Hematopoietic multipotent progenitor cell treated with erythropoietin and hydrocortisone succinate and interleukin-3 and kit ligand, for 4 days (in vitro differentiated cells): ENCODE measurements at regions not wholly inside any gene's neighbourhood (a gene's known extent, or its start where the extent isn't known, plus 50 kb on each side); places are given as distances from the start of the nearest gene placed in this dataset.
A peak's percentile ranks its signal among the peaks of the same experiment; 100 is the strongest.

Experiments
- DNase-seq: peaks from one replicate; pipeline ENCODE4 v3.0.0-alpha.2; 2015

- DNase-seq: no peak
Measured at GRCh38 chr6:41429506-41430504, 94.4 kb downstream of the NCR2 start.

DNA sequence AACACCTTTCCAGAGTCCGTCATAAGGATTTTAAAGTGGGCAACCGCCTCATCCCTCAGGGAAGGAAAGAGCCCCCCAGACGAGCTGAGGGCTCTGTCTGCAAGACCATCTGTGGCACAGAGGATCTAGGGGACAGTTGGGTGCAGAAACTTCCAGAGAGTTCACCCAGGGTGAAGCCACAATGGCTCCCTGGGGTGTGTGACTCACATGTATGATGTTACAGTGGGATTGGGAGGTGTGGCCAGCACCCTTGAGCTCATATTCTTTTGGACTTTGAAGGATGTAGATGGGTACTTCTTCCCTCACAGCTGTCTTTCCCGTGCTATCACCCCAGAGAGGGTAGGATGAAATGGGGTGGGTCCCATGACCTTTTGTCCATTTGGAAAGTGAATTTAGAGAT is 95.5 kb downstream of the NCR2 start:
- no peak for DNase-seq

- no peak for DNase-seq
Measured at GRCh38 chr6:41432280-41432679, 96.9 kb downstream of the NCR2 start.

DNA sequence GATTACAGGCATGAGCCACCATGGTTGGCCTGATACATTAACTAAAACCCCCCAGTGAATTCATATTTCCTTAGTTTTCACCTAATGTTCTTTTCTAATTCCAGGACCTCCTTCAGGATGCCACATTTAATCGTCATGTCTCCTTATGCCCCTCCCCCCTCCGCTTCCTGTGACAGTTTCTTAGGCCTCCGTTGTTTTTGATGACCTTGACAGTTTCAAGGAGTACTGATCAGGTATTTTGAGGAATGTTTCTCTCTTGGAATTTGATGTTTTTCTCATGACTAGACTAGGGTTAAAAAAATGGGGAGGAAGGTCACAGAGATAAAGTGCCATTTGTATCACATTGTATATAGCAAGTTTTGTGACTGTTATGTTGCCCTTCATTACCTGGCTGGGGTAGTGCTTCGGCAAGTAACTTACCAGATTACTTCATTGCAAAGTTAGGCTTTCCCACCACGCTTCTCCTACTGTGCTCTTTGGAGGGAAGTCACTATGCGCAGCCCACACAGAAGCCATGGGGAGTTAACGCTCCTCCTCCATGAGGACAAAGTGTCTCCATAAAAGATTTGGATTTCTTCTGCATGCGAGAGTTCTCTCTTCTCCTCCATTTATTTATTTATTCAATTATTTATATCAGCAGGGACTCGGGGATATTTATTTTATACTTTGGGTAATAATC is 99.5 kb downstream of the NCR2 start:
- no peak for DNase-seq

GRCh38 chr6:41437604-41438003 is 102.2 kb downstream of the NCR2 start:
- no peak for DNase-seq

GRCh38 chr6:41438746-41439145 is 103.3 kb downstream of the NCR2 start:
- DNase-seq: no peak

- peak; percentile 72 for DNase-seq
Measured at GRCh38 chr6:41439524-41440418, 104.4 kb downstream of the NCR2 start.

DNA sequence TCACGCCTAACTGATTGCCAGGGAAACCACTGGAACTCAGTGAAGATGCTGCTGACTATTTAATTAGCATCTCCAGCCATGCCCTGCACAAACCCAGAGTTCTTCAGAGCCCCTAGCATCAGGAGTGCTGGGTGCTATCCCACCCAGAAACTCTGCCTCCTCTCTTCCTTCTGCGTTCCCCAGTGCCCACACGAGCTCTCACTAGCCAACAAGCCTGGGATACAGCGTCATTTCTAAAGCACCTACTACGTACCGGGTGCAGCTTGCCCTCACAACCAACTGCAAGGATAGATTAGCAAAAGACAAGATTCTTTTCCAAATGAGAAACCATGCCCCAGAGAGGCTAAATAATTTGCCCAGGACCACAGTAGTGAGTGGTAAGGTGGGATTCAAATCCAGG is 105.2 kb upstream of the FOXP4 start:
- no peak for DNase-seq

DNA sequence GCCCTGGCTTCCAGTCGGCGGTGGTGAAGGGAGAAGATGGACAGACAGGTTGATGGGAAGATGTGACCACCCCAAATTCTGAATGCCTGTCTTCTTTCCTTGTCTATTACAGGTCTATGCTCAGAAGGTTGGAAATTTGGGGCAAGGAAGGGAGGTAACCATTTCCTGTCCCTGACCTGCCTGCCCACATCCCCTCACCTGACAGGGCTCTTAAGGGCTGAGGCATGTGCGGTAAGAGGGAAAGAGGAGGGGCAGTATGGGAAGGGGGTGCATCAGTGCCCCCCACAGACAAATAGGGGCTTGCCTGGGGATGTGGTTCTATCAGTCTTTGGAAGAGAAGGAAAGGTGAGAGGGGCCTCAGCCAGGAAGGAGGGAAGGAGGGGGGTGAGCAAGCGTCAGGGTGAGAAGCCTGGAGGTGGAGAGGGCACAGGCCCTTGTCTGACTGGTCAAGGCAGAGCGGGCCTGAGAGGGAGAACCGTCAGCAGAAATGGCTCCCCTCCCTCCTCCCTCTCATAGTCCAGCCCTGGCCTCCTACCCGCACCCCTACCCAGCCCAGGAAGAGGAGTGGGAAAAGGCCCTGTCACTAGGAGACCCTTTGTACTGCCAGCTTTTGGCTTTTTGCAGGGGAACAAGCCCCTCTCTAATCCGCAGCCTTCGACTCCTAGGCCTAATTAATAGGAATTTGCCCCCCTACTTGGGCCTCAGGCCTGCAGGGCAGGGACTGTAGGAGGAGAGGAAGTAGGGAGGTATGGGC is 104.4 kb upstream of the FOXP4 start:
- no peak for DNase-seq

- DNase-seq: no peak
Measured at GRCh38 chr6:41442352-41442672, 103.9 kb upstream of the FOXP4 start.

- DNase-seq: peak; percentile 19
Measured at GRCh38 chr6:41442800-41443501, 103.2 kb upstream of the FOXP4 start.

DNA sequence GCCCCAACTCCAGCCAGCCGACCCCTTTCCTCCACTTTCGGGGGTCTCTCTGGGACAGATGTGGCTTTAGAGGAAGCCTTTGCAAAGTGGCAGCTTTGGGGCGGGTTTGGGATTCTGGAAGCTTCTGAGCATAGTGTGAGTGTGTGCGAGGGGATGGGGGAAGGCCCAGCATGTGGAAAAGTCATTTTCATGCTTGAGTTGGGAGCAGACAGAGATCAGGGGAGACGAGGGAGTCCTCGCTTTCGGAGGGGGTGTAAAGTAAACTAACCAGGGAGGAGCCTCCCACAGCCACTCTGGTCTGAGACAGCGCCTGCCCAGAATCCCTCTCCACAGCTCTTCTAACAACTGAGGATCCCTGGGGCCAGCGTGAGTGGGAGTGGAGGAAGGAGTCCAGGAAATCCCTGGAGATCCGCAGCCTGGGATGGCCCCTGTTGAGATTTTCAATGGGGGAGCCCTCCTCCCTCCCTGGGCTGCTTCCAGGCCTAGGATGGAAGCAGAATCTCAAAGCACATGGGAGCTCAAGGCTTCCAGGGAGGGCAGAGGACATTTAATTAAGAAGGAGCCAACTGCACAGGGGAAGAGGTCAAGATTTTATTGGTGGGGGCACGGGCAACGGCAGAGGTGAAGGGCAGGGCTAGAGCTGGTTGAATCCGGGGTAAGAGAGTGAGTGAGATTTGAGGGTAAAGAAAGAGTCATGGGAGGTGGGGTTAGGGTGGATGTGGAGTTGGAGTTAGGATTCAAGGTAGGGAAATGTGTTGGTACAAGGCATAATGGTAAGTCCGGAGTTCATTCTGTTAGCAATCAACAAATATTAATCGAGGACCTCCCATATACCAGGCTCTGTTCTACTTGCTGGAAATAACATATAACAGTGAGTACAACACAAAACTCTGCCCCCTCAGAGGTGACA is 102.3 kb upstream of the FOXP4 start:
- DNase-seq: no peak

DNA sequence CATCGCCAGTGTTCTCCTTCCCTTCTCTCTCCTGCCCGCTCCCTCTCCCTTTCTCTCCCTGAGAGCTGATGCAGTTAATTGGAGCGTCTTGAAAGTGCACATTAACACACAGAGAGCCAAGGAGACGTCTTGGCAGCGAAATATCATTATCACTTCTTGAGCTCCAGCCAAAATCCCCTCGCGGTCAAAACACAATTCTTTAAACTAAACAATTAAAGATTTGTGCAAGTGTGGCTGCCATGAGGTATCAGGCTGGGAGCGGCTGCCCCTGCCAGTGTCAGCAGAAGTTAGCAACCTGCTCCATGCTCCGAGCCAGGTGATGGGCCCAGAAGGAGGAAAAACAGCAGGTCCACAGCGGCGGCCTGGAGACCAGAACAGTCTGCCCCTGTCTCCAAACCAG is 100.9 kb upstream of the FOXP4 start:
- no peak for DNase-seq

- no peak for DNase-seq
Measured at GRCh38 chr6:41446132-41446531, 100.0 kb upstream of the FOXP4 start.

DNA sequence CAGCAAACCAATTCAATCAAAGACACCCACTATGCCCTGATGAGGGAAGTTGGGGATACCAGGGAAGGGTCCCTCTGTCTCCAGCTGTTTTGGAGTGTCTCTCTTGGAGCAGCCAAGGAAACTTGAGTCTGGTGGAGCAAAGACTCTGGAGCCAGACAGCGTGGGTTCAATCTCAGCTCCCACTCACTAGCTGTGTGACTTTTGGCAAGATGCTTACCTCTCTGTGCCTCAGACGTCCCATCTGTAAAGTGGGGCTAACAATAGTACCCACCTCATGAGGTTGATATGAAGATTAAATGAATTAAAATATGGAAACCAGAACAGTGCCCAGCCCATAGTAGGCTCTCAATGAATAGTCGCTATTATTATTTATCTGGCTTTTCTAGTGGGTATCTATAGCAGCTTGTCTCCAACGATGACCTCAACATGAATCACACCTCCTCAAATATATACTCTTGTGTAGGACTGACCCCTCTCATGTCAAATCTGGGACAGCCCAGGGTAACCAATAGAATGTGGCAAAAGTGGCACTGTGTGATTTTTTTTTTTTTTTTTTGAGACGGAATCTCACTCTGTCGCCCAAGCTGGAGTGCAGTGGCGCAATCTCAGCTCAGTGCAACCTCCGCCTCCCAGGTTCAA is 99.2 kb upstream of the FOXP4 start:
- DNase-seq: no peak

DNA sequence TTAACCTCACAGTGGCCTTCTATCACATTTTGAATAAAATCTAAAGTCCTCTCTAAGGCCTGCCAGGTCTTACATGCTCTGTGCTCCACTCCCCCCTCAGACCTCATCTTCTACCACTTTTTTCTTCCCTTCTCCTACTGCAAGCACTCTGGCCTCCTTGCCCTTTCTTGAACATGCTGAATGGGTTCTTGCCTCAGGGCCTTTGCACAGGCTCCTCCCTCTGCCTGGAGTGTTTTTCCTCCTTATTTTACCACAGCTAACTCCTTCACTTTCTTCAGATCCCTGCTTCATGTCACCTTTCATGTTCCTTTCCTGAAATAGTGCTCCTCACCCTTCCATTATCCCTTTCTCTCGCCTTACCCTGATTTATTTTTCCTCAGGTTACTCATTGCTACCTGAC is 97.9 kb upstream of the FOXP4 start:
- no peak for DNase-seq

GRCh38 chr6:41449399-41450245 is 96.6 kb upstream of the FOXP4 start:
- DNase-seq: peak; percentile 60

DNA sequence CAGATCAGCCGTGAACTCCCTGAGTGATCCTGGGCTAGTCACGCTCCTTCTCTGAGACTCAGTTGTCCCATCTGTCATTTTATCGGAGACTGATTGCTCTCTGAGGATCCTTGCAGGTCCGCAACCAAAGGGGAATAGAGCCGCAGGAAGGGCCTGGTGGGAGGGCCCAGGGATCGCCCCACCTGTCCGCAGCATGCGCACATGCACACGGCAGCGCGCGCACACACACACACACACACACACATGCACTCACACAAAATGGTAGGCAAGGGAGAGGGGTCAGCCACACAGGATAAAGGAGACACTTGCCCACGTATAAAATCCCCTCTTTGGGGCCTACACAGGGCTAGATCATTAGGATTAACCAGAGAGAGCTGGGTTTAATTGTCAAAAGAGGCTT is 95.6 kb upstream of the FOXP4 start:
- DNase-seq: no peak

DNA sequence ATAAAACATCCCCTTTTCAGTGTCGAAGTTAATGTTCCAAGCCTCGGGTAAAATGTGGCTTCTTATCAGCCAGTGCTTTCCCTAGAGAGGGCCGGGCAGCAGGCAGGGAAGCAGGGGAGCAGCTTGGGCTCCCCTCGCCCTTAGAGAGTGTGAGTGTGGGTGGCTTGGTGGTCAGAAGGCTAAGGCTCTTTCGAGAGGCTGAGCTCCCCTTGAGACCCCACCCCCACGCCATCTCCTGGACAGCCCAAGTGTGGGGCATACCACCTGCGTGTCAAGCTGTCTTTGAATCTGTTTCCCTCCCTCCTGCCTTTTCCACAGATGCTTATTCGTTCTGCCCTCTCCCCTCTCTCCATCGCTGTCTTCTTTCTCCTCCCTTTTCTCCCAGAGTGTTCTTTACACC is 95.1 kb upstream of the FOXP4 start:
- peak; percentile 34 for DNase-seq
